NCI-H2196 treated with DMSO at 0.1 percent for 48 hours (cell line): ENCODE measurements at regions not wholly inside any gene's neighbourhood (a gene's known extent, or its start where the extent isn't known, plus 50 kb on each side); places are given as distances from the start of the nearest gene placed in this dataset.

ENCODE experiments used
- DNase-seq: peaks from one replicate; lab custom pipeline; 2025; ENCODE audit not compliant: unreplicated experiment; lab: John Stamatoyannopoulos, UW

DNA sequence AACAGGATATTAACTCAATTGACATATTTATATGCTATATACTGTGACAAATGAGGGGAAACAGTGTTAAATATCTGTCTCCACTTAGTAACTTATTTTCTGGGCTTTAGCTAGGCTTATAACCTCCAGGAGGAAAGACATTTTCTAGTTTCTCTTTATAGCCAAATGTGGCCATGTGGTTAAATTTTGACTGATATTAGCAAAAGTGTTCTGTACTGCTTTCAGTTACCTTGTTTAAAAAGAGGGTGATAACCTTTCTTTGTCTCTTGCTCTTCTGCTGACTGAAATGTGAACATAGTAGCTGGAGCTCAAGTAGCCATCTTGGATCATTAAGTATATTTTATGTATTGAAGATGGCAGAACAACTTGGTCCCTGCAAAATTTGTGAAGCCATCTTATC, 253.7 kb downstream of the PDHA2 start:
- DNase-seq: no peak

DNA sequence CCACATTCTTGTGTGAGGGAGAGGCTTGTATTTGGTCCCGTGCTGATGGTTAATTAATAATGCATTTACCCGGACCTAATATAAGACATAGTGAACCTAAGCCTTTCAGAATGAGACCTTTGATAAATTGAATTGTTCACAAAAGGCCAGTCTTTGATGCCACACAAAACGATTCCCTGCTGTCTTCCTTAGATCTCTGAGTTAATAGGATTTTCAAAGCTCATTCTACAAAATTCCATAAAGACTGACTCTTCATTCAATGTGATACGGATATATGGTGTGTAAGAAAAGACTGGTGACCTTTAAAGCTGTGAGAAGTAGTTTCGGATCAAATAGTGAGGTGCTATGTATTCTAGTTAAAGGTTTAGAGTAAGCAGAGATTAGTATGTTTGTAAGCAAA, 254.3 kb downstream of the PDHA2 start:
- DNase-seq: no peak

- no peak for DNase-seq
Measured at GRCh38 chr4:96097040-96097607, 257.2 kb downstream of the PDHA2 start.

- no peak for DNase-seq
Measured at GRCh38 chr4:96097693-96098092, 257.8 kb downstream of the PDHA2 start.

GRCh38 chr4:96099031-96099430, 259.1 kb downstream of the PDHA2 start:
- DNase-seq: no peak

- no peak for DNase-seq
Measured at GRCh38 chr4:96102541-96103026, 262.7 kb downstream of the PDHA2 start.

GRCh38 chr4:96103086-96103485, 263.2 kb downstream of the PDHA2 start:
- DNase-seq: no peak

DNA sequence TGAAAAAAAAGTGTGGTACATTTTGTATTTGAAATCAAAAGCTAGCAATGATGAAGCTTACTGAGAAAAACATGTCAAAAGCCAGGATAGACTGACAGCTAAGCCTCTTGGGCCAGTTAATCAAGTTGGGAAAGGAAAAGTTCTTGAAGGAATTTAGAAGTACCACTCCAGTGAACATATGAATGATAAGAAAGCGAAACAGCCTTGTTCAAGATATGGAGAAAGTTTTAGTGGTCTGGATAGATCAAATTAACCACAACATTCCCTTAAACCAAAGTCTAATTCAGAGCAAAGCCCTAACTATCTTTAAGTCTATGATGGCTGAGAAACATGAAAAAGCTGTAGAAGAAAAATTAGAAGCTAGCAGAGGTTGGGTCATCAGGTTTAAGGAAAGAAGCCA, 268.3 kb downstream of the PDHA2 start:
- no peak for DNase-seq

GRCh38 chr4:96112631-96113030, 272.7 kb downstream of the PDHA2 start:
- no peak for DNase-seq

GRCh38 chr4:96120206-96120605, 280.3 kb downstream of the PDHA2 start:
- DNase-seq: no peak

- DNase-seq: no peak
Measured at GRCh38 chr4:96126227-96126626, 286.3 kb downstream of the PDHA2 start.

DNA sequence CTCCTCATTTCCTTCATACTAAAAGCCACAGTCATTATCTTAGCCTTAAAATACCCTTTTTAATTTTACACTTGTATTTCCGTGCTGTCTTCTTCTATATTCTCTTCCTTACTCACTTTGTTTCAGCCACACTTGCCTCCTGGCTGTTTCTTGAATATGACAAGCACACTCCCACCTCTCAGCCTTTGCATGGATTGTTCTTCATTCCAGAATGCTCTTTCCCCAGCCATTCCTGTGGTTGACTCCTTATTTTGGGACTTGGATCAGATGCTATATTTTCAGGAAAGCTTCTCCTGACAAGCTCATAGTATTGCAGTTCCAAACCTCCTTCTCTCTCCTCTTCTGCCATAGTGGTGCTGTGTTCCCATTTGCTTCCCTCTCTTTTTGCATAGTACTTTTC, 291.3 kb downstream of the PDHA2 start:
- no peak for DNase-seq

- DNase-seq: no peak
Measured at GRCh38 chr4:96134806-96135205, 294.9 kb downstream of the PDHA2 start.

DNA sequence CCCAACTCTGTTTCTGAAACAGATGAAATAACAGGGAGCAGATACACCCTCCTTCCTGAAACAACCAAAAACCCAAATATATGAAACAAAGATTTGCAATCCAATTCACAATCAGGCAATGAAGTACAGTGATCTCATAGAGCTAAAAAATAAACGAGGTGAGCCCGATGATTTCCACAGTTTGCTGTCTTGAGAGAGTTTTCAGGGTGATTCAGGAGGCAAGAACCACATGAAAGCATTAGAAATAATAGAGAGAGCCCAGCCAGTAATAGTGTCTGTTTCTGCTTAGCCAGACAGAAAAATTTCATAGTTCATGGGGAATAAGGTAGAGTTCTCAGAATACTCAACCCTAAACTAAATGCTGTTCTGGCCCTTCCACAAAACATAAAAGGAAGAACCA, 296.2 kb downstream of the PDHA2 start:
- no peak for DNase-seq

GRCh38 chr4:96139251-96139929, 299.5 kb downstream of the PDHA2 start:
- DNase-seq: no peak

GRCh38 chr4:96145601-96146000, 305.7 kb downstream of the PDHA2 start:
- no peak for DNase-seq

DNA sequence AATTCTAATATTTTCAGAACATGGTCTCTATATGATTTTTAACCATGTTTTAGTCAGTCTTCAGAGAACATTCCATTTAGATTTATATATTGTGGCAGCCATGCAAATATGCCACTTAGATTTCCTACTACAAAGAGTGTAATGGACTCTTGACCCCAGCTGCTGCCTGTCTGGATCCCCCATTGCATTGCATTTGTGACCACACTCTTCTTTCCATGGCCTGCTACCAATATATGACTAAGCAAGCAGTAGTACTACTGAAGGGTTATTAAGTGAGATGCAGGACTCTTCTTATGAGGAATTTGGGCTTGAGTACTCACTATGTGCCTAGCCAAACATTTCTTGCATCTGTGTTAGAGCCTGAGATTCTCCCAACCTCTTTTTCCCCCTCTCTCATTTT, 306.8 kb downstream of the PDHA2 start:
- no peak for DNase-seq

- DNase-seq: no peak
Measured at GRCh38 chr4:96149894-96150293, 310.0 kb downstream of the PDHA2 start.

DNA sequence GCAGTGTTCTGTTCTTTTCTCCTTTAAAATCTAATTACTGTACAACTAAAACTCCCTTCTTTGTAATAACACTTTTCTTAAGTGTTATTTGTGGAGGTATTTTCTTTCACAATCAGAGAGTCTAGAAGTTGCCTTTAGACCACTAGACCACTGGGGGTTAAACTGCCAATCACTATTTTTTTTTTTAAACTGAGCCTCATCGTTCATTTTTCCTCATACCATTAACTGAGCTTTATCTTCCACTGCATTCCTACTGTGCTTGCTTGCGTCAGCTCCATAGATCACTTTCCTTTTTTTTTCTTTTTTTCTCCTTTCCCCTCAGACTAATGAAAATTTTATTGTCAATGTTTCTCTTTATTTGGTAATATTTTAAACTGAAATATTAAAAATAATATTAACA, 310.6 kb downstream of the PDHA2 start:
- DNase-seq: no peak

- DNase-seq: no peak
Measured at GRCh38 chr4:96152824-96153223, 312.9 kb downstream of the PDHA2 start.

DNA sequence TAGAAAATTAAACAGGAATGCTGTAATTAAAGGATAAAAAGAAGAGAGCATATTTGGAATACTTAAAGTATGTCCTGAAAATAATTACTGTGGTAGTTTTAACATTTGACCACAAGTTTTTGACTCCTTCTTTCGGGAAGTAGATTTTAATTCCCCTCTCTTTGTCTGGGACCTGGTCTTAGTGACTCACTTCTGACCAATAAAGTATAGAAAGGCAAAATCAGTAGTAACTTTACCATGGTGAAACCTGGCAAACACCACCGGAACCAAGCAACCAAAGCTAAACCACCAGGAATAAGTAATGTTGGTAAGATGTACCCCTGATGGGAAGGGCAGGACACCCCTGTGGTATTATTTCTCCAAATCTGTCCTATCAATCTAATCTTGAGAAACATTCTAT, 314.8 kb downstream of the PDHA2 start:
- no peak for DNase-seq

- no peak for DNase-seq
Measured at GRCh38 chr4:96162636-96163035, 322.7 kb downstream of the PDHA2 start.

GRCh38 chr4:96164814-96165351, 325.0 kb downstream of the PDHA2 start:
- no peak for DNase-seq
